Activated naive CD8-positive, alpha-beta T cell treated with anti-CD3 and anti-CD28 coated beads, Interleukin-2, amount 10 ng/mL, durations not matched to agents 7 days and 5 days (primary cell): ENCODE measurements at regions not wholly inside any gene's neighbourhood (a gene's known extent, or its start where the extent isn't known, plus 50 kb on each side); places are given as distances from the start of the nearest gene placed in this dataset.

Experiments
- ATAC-seq: fragments of 150-1000 bp; cut with Tn5 transposase; one replicate; pipeline ENCODE4 v1.10.0; 2021; ENCODE audit warnings: low read depth, moderate library complexity
- POLR2A ChIA-PET: fragments of 350-600 bp; sonication (Branson Sonifier 250); formaldehyde crosslinking; loops from one replicate; lab custom pipeline; 2021; ENCODE audit warnings: antibody characterized with exemption; lab: Charles Lee
- DNase-seq: peaks from one replicate; pipeline ENCODE4 v3.0.0; 2021
- H3K27ac Mint-ChIP-seq: one replicate; pipeline ENCODE4 v1.8.0; 2022; ENCODE audit warnings: mild to moderate bottlenecking, mixed read lengths
- H3K27me3 Mint-ChIP-seq: one replicate; pipeline ENCODE4 v1.8.0; 2022; ENCODE audit warnings: mild to moderate bottlenecking, moderate library complexity, mixed read lengths
- H3K36me3 Mint-ChIP-seq: one replicate; pipeline ENCODE4 v1.8.0; 2021; ENCODE audit warnings: mild to moderate bottlenecking, mixed read lengths
- H3K4me1 Mint-ChIP-seq: one replicate; pipeline ENCODE4 v1.8.0; 2021; ENCODE audit warnings: mixed read lengths
- H3K4me3 Mint-ChIP-seq: one replicate; pipeline ENCODE4 v1.8.0; 2022; ENCODE audit warnings: mild to moderate bottlenecking, moderate library complexity, mixed read lengths
- H3K9me3 Mint-ChIP-seq: one replicate; pipeline ENCODE4 v1.8.0; 2021; ENCODE audit warnings: mixed read lengths

- H3K9me3 Mint-ChIP-seq = no peaks in the 10 kb centered on the region
- H3K36me3 Mint-ChIP-seq = no peaks in the 10 kb centered on the region
- H3K4me1 Mint-ChIP-seq = no peaks in the 10 kb centered on the region
- ATAC-seq (no peak), DNase-seq (no peak)
- H3K27ac Mint-ChIP-seq = no peak overlapping the region
- H3K4me3 Mint-ChIP-seq = no peak overlapping the region
- peaks cover 9% of the 10 kb centered on the region for H3K27me3 Mint-ChIP-seq
- POLR2A ChIA-PET = no interaction called here
Observed at GRCh38 chr12:130031041-130031440, 127.2 kb upstream of the TMEM132D start.

- ATAC-seq (no peak), DNase-seq (peak; percentile 69)
- no peak overlapping the region for H3K4me3 Mint-ChIP-seq
- no peaks in the 10 kb centered on the region for H3K36me3 Mint-ChIP-seq
- no peaks in the 10 kb centered on the region for H3K9me3 Mint-ChIP-seq
- peaks cover 9% of the 10 kb centered on the region for H3K27me3 Mint-ChIP-seq
- POLR2A ChIA-PET = no interaction called here
- H3K27ac Mint-ChIP-seq = no peak overlapping the region
- no peaks in the 10 kb centered on the region for H3K4me1 Mint-ChIP-seq
Observed at GRCh38 chr12:130031571-130032189, 127.9 kb upstream of the TMEM132D start.

GRCh38 chr12:130041983-130042812, 120.1 kb upstream of the FZD10 start:
- DNase-seq (peak; percentile 57), ATAC-seq (no peak)
- H3K27ac Mint-ChIP-seq = no peak overlapping the region
- POLR2A ChIA-PET = no interaction called here
- H3K4me1 Mint-ChIP-seq = peaks cover 1% of the 10 kb centered on the region
- peaks cover 7% of the 10 kb centered on the region for H3K9me3 Mint-ChIP-seq
- no peak overlapping the region for H3K4me3 Mint-ChIP-seq
- H3K36me3 Mint-ChIP-seq = no peaks in the 10 kb centered on the region
- H3K27me3 Mint-ChIP-seq = peaks cover 31% of the 10 kb centered on the region

GRCh38 chr12:130043685-130044406, 118.4 kb upstream of the FZD10 start:
- peaks cover 7% of the 10 kb centered on the region for H3K9me3 Mint-ChIP-seq
- H3K27ac Mint-ChIP-seq = no peak overlapping the region

GRCh38 chr12:130044991-130045621, 117.2 kb upstream of the FZD10 start:
- H3K27me3 Mint-ChIP-seq = peaks cover 33% of the 10 kb centered on the region
- DNase-seq (no peak), ATAC-seq (no peak)
- peaks cover 7% of the 10 kb centered on the region for H3K9me3 Mint-ChIP-seq
- H3K4me1 Mint-ChIP-seq = peaks cover 7% of the 10 kb centered on the region
- H3K36me3 Mint-ChIP-seq = no peaks in the 10 kb centered on the region
- POLR2A ChIA-PET = no interaction called here
- no peak overlapping the region for H3K27ac Mint-ChIP-seq
- no peak overlapping the region for H3K4me3 Mint-ChIP-seq

More at GRCh38 chr12:130043685-130044406, 118.4 kb upstream of the FZD10 start:
- POLR2A ChIA-PET = no interaction called here
- Mint-ChIP-seq H3K36me3 (no peaks in the 10 kb centered on the region), H3K4me1 (peaks cover 7% of the 10 kb centered on the region), H3K27me3 (peaks cover 32% of the 10 kb centered on the region), H3K4me3 (no peak overlapping the region)
- DNase-seq = no peak
- ATAC-seq = no peak

- H3K27me3 Mint-ChIP-seq = peaks cover 24% of the 10 kb centered on the region
- H3K27ac Mint-ChIP-seq = no peak overlapping the region
- peaks cover under 1% of the 10 kb centered on the region for H3K9me3 Mint-ChIP-seq
- POLR2A ChIA-PET = interaction anchor here (0.5 kb wide), 1 partner anchor 14 kb away, joined by 3 read pairs; no protein-coding TSS in a partner anchor
- H3K36me3 Mint-ChIP-seq = peaks cover under 1% of the 10 kb centered on the region
- DNase-seq = no peak
- H3K4me3 Mint-ChIP-seq = no peak overlapping the region
- peaks cover 6% of the 10 kb centered on the region for H3K4me1 Mint-ChIP-seq
- ATAC-seq = no peak
Observed at GRCh38 chr12:130049666-130050065, 112.6 kb upstream of the FZD10 start.

- H3K4me1 Mint-ChIP-seq = peaks cover 10% of the 10 kb centered on the region
- peaks cover 9% of the 10 kb centered on the region for H3K27me3 Mint-ChIP-seq
- no peak for DNase-seq
- POLR2A ChIA-PET = no interaction called here
- H3K27ac Mint-ChIP-seq = no peak overlapping the region
- peaks cover 9% of the 10 kb centered on the region for H3K9me3 Mint-ChIP-seq
- no peak overlapping the region for H3K4me3 Mint-ChIP-seq
- no peak for ATAC-seq
- peaks cover 6% of the 10 kb centered on the region for H3K36me3 Mint-ChIP-seq
Observed at GRCh38 chr12:130051900-130052299, 110.4 kb upstream of the FZD10 start.

- Mint-ChIP-seq H3K27ac (no peak overlapping the region), H3K4me1 (peaks cover 4% of the 10 kb centered on the region), H3K36me3 (peaks cover 6% of the 10 kb centered on the region), H3K9me3 (peaks cover 9% of the 10 kb centered on the region), H3K27me3 (peaks cover 4% of the 10 kb centered on the region), H3K4me3 (no peak overlapping the region)
- POLR2A ChIA-PET = no interaction called here
- ATAC-seq (no peak), DNase-seq (no peak)
Observed at GRCh38 chr12:130053651-130054069, 108.6 kb upstream of the FZD10 start.

- H3K36me3 Mint-ChIP-seq = peaks cover 6% of the 10 kb centered on the region
- POLR2A ChIA-PET = no interaction called here
- H3K27me3 Mint-ChIP-seq = peaks cover 4% of the 10 kb centered on the region
- H3K27ac Mint-ChIP-seq = peak overlapping the region; percentile 78
- no peak for ATAC-seq
- peaks cover 9% of the 10 kb centered on the region for H3K9me3 Mint-ChIP-seq
- no peak for DNase-seq
- peaks cover 4% of the 10 kb centered on the region for H3K4me1 Mint-ChIP-seq
- H3K4me3 Mint-ChIP-seq = peak overlapping the region; percentile 32
Observed at GRCh38 chr12:130054803-130055202, 107.5 kb upstream of the FZD10 start.

- POLR2A ChIA-PET = no interaction called here
- H3K27me3 Mint-ChIP-seq = peaks cover 4% of the 10 kb centered on the region
- no peak overlapping the region for H3K4me3 Mint-ChIP-seq
- H3K9me3 Mint-ChIP-seq = peaks cover 16% of the 10 kb centered on the region
- peaks cover 4% of the 10 kb centered on the region for H3K4me1 Mint-ChIP-seq
- no peak for DNase-seq
- peaks cover 8% of the 10 kb centered on the region for H3K36me3 Mint-ChIP-seq
- no peak overlapping the region for H3K27ac Mint-ChIP-seq
- no peak for ATAC-seq
Observed at GRCh38 chr12:130058926-130059472, 103.3 kb upstream of the FZD10 start.

GRCh38 chr12:130063866-130064265, 98.4 kb upstream of the FZD10 start:
- Mint-ChIP-seq H3K27me3 (peaks cover 2% of the 10 kb centered on the region), H3K27ac (no peak overlapping the region), H3K36me3 (peaks cover 2% of the 10 kb centered on the region), H3K9me3 (peaks cover 7% of the 10 kb centered on the region), H3K4me3 (no peak overlapping the region), H3K4me1 (no peaks in the 10 kb centered on the region)
- ATAC-seq (no peak), DNase-seq (no peak)
- POLR2A ChIA-PET = no interaction called here

GRCh38 chr12:130064999-130065398, 97.3 kb upstream of the FZD10 start:
- no peaks in the 10 kb centered on the region for H3K27me3 Mint-ChIP-seq
- H3K36me3 Mint-ChIP-seq = peaks cover 2% of the 10 kb centered on the region
- H3K4me3 Mint-ChIP-seq = no peak overlapping the region
- H3K9me3 Mint-ChIP-seq = peaks cover 7% of the 10 kb centered on the region
- ATAC-seq (no peak), DNase-seq (no peak)
- POLR2A ChIA-PET = no interaction called here
- H3K4me1 Mint-ChIP-seq = no peaks in the 10 kb centered on the region
- H3K27ac Mint-ChIP-seq = no peak overlapping the region

- Mint-ChIP-seq H3K9me3 (peaks cover 5% of the 10 kb centered on the region), H3K27ac (no peak overlapping the region), H3K36me3 (peaks cover under 1% of the 10 kb centered on the region), H3K4me1 (no peaks in the 10 kb centered on the region), H3K4me3 (no peak overlapping the region), H3K27me3 (no peaks in the 10 kb centered on the region)
- ATAC-seq (no peak), DNase-seq (no peak)
- POLR2A ChIA-PET = no interaction called here
Observed at GRCh38 chr12:130066742-130067141, 95.5 kb upstream of the FZD10 start.
